ENCODE measurements at regions not wholly inside any gene's neighbourhood (a gene's known extent, or its start where the extent isn't known, plus 50 kb on each side); places are given as distances from the start of the nearest gene placed in this dataset.

DNA sequence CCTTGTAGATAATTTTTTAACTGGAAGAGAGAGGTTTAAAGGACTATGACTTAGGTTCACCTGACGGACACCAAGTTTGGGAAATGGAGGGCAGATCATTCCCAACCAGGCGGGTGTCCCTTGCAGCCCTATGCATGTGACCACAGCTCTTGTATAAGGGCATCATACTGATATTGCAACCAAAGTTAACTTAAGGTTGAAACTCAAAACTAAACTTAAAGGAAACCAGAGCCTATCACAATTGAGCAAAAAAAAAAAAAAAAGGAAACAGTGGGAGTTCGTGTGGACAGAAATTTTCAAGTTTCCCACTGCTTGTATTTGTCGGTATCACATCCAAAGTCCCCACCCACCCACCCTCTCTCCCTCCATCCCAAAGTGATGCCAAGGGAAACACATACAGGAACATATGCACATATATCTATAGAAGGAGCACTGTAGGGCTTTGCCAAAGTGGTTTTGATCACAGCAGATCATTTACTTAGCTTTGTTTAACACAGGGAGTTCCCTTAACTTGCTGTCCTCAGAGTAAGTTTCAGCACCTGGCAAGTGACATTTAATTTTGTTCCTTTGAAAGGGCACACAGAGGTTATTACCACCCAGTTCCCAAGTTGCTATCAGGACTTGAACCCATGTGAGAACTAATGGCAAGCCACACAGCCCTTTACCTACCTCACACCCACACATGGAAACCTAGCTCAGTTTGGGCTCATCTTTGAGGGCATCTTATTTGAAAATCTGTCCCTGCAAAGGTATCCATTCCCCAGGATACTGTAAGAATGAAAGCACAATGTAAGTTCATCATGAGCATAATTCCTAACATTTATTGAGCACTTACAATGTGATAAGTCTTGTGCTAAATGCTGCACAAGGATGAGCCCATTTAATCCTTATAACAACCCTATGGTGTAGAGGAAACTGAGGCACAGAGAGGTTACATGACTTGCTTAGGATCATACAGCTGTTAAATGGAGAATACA, 204.5 kb upstream of the CMC1 start:
- no peak for DNase-seq (ENCODE audit: low read depth)
- no peak overlapping the region for H3K4me3 ChIP-seq (replicated peaks; ENCODE audit: low read depth, low read length)
- TF ChIP-seq, protein P1, sequence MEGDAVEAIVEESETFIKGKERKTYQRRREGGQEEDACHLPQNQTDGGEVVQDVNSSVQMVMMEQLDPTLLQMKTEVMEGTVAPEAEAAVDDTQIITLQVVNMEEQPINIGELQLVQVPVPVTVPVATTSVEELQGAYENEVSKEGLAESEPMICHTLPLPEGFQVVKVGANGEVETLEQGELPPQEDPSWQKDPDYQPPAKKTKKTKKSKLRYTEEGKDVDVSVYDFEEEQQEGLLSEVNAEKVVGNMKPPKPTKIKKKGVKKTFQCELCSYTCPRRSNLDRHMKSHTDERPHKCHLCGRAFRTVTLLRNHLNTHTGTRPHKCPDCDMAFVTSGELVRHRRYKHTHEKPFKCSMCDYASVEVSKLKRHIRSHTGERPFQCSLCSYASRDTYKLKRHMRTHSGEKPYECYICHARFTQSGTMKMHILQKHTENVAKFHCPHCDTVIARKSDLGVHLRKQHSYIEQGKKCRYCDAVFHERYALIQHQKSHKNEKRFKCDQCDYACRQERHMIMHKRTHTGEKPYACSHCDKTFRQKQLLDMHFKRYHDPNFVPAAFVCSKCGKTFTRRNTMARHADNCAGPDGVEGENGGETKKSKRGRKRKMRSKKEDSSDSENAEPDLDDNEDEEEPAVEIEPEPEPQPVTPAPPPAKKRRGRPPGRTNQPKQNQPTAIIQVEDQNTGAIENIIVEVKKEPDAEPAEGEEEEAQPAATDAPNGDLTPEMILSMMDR (IDR thresholded peaks at IDR 0.05; ENCODE audit: low read length, missing control alignments) = no peak

DNA sequence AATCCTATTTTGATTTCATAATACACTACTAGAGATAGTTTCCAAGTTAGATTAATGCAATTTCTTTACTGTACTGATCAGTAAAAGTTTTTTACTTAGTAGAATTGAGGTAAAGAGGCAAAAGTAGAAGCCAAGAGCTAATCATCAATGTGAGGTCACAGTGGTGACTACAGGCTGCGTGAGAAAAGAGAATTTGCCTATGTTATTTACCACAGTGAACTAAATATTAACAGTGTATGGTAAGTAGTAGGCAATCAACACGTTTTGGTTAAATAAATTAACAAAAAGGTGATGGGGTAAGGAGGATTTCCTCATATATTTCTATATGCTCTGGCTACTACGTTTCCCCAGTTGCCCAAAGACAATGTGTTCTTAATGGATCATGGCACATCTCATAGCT, 202.2 kb upstream of the CMC1 start:
- no peak for DNase-seq (ENCODE audit: low read depth)
- no peak overlapping the region for H3K4me3 ChIP-seq (replicated peaks; ENCODE audit: low read depth, low read length)
- TF ChIP-seq, protein P1 (IDR thresholded peaks at IDR 0.05; ENCODE audit: low read length, missing control alignments) = no peak

DNA sequence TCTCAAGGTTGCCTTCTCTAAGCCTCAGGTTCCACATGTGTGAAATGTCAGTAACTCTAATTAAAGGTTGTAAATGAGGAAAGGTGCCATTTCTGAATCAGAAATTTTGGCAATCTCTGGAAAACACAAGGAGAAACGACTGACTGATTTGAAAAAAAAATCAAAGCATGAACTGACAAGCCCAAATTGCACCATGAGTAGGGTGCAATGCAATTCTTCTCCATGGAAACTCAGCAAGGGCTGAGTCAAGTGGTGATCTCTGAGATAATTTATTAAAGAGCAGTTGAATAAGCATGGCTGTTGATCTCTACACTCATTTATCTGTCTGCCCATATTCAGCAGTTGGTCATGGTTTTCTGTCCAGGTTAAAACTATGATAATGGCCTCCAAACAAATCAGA, 201.6 kb upstream of the CMC1 start:
- TF ChIP-seq, protein P1 (IDR thresholded peaks at IDR 0.05; ENCODE audit: low read length, missing control alignments) = no peak
- DNase-seq (ENCODE audit: low read depth) = no peak
- no peak overlapping the region for H3K4me3 ChIP-seq (replicated peaks; ENCODE audit: low read depth, low read length)

DNA sequence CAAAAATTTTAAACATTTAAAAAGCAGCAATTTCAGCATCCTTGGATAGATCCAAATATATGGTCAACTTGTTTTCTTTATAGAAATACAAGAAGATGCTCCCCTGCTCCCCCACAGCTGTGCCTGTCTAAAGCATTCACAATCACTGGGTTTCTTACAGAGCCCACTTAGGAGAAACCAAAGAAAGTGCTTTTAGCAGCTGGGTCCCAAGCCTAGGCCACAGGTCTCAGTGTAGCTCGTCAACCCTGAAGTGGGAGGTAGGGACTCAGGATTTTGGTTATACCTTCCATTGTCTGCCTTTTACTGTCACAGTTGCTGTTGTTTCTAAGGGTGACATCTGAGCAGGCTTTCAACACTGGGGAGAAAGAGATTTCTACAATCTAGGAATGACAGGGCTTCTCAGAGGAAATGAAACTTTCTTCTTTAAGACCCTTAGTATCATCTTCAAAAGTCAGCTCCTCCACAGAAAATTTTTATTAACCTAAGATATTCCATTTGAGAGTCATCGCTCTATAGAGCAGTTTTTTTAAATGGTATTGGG, 199.3 kb upstream of the CMC1 start:
- no peak for DNase-seq (ENCODE audit: low read depth)
- H3K4me3 ChIP-seq (replicated peaks; ENCODE audit: low read depth, low read length) = no peak overlapping the region
- TF ChIP-seq, protein P1 (IDR thresholded peaks at IDR 0.05; ENCODE audit: low read length, missing control alignments) = no peak

DNA sequence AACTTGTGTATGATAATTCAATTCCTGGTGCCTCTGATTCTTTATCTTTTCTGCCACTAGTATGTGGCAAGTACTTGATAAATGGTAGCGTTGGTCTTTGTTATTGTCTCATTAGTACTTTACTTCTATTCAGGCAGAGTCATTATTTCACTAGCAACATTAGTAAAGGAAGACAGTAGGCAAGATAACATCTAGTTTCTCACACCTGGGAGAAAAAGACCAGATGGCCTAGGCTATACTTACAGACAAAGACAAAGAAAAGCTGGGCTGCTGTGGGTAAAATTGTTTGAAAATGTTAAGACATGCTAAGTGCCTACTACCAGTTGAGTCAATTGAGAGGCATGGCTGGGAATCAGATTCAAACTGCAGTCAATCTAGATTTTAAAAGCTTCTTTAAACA, 198.7 kb upstream of the CMC1 start:
- no peak for DNase-seq (ENCODE audit: low read depth)
- TF ChIP-seq, protein P1 (IDR thresholded peaks at IDR 0.05; ENCODE audit: low read length, missing control alignments) = no peak
- H3K4me3 ChIP-seq (replicated peaks; ENCODE audit: low read depth, low read length) = no peak overlapping the region

DNA sequence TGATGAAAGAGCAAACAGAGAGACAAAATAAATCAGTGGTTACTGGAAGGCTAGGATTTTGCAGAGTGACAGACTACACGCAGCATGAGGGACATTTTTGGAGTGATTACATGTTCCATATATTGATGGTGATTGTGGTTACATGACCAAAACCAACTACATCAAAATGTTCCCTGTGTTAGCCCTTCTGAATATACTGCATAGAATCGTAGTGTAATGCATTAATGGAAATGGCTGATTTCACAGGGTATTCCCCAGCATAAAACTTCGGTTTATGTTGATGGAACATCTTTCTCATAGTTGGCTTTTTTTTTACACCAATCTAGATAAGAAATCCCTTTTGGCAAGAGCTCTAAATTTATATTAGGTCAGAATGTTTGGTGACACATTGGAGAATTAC, 191.3 kb upstream of the CMC1 start:
- no peak overlapping the region for H3K4me3 ChIP-seq (replicated peaks; ENCODE audit: low read depth, low read length)
- TF ChIP-seq, protein P1 (IDR thresholded peaks at IDR 0.05; ENCODE audit: low read length, missing control alignments) = no peak
- DNase-seq (ENCODE audit: low read depth) = no peak

Measured in fibroblast of pulmonary artery (primary cell).